Inferior parietal cortex (tissue), 1 donor: ENCODE measurements at regions not wholly inside any gene's neighbourhood (a gene's known extent, or its start where the extent isn't known, plus 50 kb on each side); places are given as distances from the start of the nearest gene placed in this dataset.
A peak's percentile ranks its signal among the peaks of the same experiment; 100 is the strongest.

ENCODE experiments used
- DNase-seq: peaks from one replicate; pipeline ENCODE4 v3.0.0-alpha.2; 2016; ENCODE audit errors: extremely low spot score

GRCh38 chr16:66315210-66315825 lies 51.2 kb upstream of the CDH5 start:
- DNase-seq, result peak; percentile 88

GRCh38 chr16:66311306-66311705 lies 55.2 kb upstream of the CDH5 start:
- DNase-seq, result no peak

DNA sequence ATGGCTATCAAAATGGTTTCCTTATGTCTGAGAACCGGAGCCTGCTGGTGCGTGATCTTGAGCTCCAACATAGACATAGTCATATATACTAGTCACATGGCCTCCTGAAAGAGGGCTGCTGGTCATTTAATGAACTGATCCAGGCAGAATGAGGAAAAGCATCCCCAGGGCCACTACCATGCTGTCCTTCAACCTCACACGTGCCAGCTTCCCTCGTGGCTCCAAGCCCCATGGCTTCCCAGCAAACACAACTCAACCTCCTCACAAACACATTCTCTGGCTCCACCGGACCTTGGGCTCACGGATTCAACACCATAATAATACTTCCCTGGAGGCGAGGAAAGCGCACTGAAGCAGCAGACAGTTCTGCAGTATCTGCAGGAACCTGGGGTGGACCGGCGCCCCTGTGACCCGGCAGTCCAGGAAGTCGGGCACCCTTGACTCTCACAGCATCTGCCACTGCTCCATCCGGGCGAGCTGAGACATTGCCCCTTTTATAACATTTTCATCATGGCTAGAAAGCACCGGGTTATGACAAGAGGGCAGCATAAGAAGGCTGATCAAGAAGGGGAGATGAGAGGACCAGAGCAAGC lies 57.2 kb upstream of the CDH5 start:
- DNase-seq, result no peak

DNA sequence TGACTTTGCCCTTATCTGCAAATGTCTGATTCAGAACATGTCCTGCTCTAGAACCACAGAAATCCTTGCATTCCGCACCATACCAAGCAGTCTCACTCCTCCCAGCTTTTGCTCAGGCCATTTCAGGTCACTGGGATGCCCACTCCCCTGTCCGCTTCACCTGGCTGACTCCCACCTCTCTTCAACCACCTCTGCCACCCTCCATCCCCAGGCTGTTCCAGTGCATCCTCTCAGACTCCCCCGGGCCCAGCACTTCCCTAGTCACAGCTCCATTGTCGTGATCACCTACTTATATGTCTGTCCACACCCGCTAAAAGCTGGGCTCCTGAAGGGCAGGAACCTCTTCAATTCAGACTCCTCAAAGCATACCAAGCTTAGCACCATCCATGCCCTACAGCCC lies 58.4 kb upstream of the CDH5 start:
- no peak for DNase-seq

DNA sequence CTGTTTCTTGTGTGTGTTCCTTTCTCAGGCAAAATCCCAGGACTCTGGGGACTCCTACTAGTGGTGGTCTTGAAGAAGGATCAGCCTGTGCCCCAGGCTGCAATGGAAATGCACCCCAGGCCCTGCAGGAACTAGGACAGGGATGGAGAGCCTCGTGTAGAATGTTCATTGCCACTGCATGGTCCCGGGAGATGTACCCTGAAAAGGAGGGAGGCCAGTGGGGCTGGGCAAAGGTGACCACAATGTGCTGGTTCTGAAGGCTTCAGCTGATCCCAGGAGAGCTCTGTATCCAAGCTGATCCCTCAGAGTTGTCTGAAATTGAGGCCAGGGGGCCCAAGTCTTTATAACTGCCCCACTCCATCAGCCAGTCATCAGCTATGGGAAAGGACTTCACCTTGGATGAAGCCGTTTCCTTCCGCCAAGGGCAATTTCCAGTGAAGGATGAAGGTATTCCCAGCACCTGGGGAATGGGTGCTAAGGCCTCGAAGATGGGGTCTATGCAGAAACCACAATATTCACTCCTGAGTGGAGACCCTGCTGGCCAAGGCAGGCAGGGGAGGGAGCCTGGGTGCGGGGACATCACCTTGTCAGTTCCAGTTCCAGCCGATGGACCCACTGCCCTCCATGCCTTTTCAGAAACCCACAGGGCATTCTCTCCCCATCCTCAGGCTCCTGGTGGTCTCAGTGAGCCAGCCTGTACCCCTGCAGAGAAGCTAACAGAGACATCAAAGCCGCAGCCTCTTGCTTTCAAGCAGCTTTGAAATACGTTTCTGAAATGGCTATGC lies 59.9 kb upstream of the CDH5 start:
- DNase-seq, result no peak

DNA sequence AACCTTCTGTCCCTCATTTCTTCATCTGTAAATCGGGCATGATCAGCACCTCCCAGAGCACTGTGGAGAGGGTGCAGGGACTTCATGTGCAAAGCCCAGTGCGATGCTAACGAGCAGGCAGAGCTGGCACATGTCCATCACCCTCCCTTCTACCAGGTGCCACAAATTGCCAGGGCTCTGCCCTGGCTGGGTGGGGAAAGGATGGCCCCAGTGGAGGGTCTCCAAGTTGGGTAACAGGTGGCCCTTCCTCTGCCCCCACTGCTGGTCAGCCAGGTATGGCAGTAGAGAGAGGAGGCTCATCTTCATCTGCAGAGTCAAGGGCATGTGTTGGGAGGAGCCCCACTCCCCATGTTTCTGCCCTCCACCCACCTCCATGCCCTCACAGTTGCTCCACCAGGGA lies 61.5 kb upstream of the CDH5 start:
- no peak for DNase-seq

GRCh38 chr16:66304151-66304550 lies 62.3 kb upstream of the CDH5 start:
- no peak for DNase-seq

DNA sequence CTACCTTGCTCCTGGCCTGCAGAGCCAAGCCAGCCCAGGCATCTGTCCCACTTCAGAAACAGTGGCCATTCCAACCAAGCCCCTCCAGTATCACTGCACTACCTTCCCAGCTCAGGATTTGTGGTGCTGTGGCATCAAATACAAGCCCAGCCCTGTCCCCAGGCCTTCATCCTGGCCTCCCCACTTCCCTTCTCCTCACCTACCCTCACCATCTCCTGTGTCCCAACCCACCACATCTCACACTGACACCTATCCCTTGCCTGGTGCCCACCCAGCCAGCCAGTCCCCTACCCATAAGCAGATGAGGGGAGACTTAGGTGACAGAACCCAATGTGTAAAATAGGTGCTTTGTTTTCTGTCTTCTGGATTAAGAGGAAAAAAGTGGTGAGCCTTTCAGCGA lies 66.0 kb upstream of the CDH5 start:
- DNase-seq, result no peak

GRCh38 chr16:66300037-66300436 lies 66.5 kb upstream of the CDH5 start:
- DNase-seq, result no peak

- no peak for DNase-seq
Observed at GRCh38 chr16:66299349-66299748, 67.1 kb upstream of the CDH5 start.

- DNase-seq, result no peak
Observed at GRCh38 chr16:66298571-66299120, 67.8 kb upstream of the CDH5 start.

DNA sequence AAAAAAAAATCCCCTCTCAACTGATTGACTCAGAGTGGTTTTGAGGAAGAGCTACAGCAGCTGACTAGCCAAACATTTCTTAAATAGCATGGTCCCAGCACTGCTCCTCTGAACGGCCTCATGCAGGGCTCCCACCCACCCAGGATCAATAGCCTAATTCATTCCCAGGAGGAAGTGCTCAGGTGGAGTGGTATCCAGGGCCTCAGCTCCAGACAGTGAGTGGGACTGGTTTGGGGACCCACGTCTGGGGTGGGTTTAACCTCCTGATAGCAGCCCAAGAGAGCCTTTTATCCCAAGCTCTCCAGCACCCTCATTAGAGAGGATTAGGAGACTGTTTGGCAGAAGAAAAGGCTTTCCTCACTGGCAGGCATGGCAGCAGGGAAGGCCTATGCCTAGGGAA lies 68.5 kb upstream of the CDH5 start:
- DNase-seq, result no peak

DNA sequence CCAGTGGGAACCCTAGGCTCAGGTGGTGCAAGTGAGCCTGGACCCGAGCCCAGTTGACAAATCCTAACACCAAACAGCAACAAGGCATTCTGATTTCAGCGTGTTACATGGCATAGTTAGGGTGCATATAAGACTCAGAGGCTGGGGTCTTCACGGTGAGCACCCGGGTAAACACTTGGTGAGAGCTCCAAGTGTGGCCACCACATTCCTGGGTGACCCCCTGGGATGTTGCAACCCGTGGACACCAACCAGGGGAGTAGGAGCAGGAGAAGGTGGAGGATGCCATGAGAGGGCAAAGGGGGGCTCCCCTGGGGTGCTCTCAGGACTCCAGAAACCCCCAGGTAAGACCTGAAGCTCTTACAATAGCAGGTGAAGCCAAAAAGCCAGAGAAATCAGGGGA lies 69.9 kb upstream of the CDH5 start:
- DNase-seq, result no peak

- DNase-seq, result no peak
Observed at GRCh38 chr16:66295761-66296546, 70.5 kb upstream of the CDH5 start.

DNA sequence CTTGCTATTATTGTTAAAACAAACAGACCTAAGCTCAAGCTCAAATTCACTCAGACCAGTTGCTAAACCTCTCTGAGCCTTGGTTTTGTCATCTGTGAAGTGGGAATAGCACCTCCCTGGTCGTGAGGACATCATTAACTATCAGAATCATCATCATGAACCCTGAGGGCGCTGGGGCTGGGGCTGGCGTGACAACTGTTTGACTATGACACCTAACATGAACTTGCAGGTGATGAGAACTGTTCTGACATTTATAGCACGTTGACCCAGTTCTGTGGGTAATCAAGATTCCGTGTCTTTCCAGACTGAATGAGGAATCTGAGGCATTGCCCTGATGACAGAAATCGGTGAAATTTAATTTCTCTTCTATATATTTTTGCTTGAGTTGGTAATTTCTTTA lies 71.3 kb upstream of the CDH5 start:
- no peak for DNase-seq

DNA sequence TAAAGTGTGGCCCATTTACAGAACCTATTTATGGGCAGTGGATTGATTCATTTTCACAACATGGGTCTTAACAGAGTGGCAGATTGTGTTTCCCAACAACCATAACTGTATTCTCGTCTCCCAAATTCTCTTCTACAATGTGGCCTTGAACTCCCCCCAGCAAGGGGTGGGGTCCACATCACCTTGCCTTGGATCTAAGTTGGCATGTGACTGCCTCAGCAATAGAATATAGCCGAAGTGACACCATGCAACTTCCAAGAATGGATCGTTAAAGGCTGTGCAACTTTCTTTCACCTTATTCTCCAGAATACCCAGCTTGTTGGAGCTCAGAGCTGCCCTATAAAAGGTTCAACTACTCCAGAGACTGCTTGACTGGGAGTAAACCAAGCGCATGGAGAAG lies 72.0 kb upstream of the CDH5 start:
- no peak for DNase-seq

GRCh38 chr16:66293932-66294331 lies 72.6 kb upstream of the CDH5 start:
- no peak for DNase-seq

DNA sequence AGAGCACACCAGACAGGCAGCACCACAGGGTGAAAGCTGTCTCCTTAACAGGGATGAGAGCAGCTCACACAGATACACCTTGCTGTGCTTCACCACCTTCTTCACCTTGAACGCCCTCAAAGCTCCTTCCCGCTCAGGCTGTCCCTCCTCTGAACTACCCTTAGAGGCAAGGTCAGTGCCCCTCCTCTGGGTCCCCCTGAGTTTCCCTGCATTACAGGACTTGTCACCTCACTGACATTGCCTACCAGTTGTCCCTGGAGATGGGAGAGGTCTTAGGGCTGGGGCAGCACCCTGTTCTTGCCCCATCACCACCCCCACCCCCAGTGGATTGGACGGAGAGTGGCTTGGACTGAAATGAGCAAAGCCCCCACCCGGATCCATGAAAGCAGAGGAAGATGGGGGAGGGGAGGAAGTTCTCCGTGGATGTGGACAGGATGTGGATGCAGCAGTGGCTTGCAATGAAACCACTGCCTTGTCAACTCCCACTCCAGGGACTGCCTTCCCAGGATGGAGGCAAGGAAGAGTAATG lies 73.2 kb upstream of the CDH5 start:
- no peak for DNase-seq

DNA sequence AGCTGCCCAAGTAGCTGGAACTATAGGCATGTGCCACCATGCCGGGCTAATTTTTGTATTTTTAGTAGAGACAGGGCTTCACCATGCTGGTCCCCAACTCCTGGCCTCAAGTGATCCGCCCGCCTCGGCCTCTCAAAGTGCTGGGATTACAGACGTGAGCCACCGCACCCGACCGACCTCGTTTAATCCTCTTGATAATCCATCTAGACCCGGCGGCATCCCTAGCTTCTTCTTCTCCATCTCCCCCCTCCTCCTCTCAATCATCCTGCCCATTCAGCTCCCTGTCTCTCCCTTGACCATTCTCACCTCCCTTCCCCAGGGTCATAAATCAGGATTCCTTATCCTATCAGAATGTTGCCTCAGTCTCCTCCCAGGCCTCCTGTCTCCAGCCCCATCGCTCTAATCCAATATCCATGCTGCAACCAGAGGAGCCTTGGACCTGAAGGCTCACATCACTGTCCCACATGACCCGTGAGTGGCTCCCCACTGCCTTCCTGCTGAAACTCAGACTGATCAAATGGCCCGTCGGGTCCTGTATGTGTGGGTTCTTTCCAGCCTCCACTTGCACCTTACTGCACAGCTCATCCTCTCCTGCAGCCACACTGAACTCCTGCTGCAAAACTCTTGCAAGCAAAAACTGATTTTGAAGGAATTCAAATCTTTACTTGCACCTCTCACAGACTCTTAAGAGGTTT lies 74.1 kb upstream of the CDH5 start:
- DNase-seq, result no peak

GRCh38 chr16:66291833-66292232 lies 74.7 kb upstream of the CDH5 start:
- DNase-seq, result no peak

- DNase-seq, result no peak
Observed at GRCh38 chr16:66290431-66290830, 76.1 kb upstream of the CDH5 start.
